Heart right ventricle (tissue), 16 donors: ENCODE measurements at regions not wholly inside any gene's neighbourhood (a gene's known extent, or its start where the extent isn't known, plus 50 kb on each side); places are given as distances from the start of the nearest gene placed in this dataset.

ENCODE experiments used
- ATAC-seq, 8 donors: fragments of 200-7000 bp; cut with Tn5 transposase; one replicate each; pipeline ENCODE4 v1.9.1; 2020; ENCODE audit warnings: mild to moderate bottlenecking in 8 of 8, moderate library complexity in 8 of 8, moderate number of reproducible peaks in 1 of 8
- DNase-seq, 2 donors: peaks; one replicate each; pipeline ENCODE4 v3.0.0-alpha.2; 2020
- H3K27ac ChIP-seq, 10 donors: fragments of 200-600 bp; sonication (generic) in 2 of 10; one replicate each; pipeline versions ENCODE4 v1.5.0 to v1.8.0; 2020 to 2022; ENCODE audit warnings: mild to moderate bottlenecking in 3 of 10
- H3K27me3 ChIP-seq, 7 donors: fragments of 200-600 bp; one replicate each; pipeline ENCODE4 v1.8.0; 2021 to 2022; ENCODE audit warnings: mild to moderate bottlenecking in 2 of 7
- H3K36me3 ChIP-seq, 9 donors: fragments of 200-600 bp; sonication (generic) in 1 of 9; one replicate each; pipeline versions ENCODE4 v1.5.0 to v1.8.0; 2020 to 2022; ENCODE audit warnings: mild to moderate bottlenecking in 2 of 9
- H3K4me1 ChIP-seq, 9 donors: fragments of 200-600 bp; sonication (generic) in 1 of 9; one replicate each; pipeline versions ENCODE4 v1.5.0 to v1.8.0; 2020 to 2022; ENCODE audit warnings: mild to moderate bottlenecking in 4 of 9
- H3K4me3 ChIP-seq, 10 donors: fragments of 200-600 bp; sonication (generic) in 2 of 10; one replicate each; pipeline versions ENCODE4 v1.5.0 to v1.8.0; 2020 to 2022; ENCODE audit warnings: mild to moderate bottlenecking in 7 of 10, moderate library complexity in 2 of 10
- H3K9me3 ChIP-seq, 11 donors: fragments of 200-600 bp in 10 of 11; sonication (generic) in 2 of 11; one replicate each; pipeline versions ENCODE4 v1.5.0 to v1.8.0; 2013 to 2022; ENCODE audit warnings: mild to moderate bottlenecking in 2 of 11, control low read depth in 1 of 11, moderate library complexity in 1 of 11
- CTCF ChIP-seq, 9 donors: fragments of 200-600 bp; sonication (generic) in 2 of 9; IDR thresholded peaks; one replicate each; pipeline versions ENCODE4 v1.5.0 to v1.8.0; 2021 to 2022; ENCODE audit warnings: antibody characterized with exemption in 9 of 9, mild to moderate bottlenecking in 5 of 9, moderate library complexity in 1 of 9
- WGBS, 2 donors: extraction: QIAGEN DNeasy Blood & Tissue Kit; methylation state at CpG; one replicate each; pipeline ENCODE4 v1.1.7; 2013; ENCODE audit warnings: inconsistent platforms in 1 of 2; 5-methylcytosine and 5-hydroxymethylcytosine counted together
- intact Hi-C, 10 donors: fragments of 100-400 bp; cut with DNase I; formaldehyde crosslinking; loops; one replicate each; pipeline versions ENCODE4 v1.11.1 to v1.14.2; 2022
- donor health status: Arrhythmogenic right ventricular cardiomyopathy.
- donor health status: ischemic (EF 13 %, LVEDD 7.1; RV severe dilation, severe dysfunction).
- donor health status: healthy with polysubstance abuse.
- donor health status: DM: no; HTN: yes; CAD: no.
- donor health status: DM: no; HTN: no; CAD: no.
- donor health status: ischemic (EF 25% LVEDD 6.9; RV normal size, moderate dysfunction).
- donor health status: ischemic (EF 25% LVEDD 5.7; RV mildly dilated, moderate dysfunction).
- donor health status: healthy.
- donor health status: DM: yes; HTN: yes; CAD: no.
- donor health status: Ischemic cardiomyopathy.
- donor health status: ischemic (EF 35%, LVEDD 5.7; RV mildly dilated, moderate dysfunction).
- donor health status: nonischemic (EF 11% LVEDD 7.7; RV severe dilation, severe dysfunction).
- donor health status: DM: yes; HTN: yes; CAD: no.
- donor health status: PGD.
- donor health status: ischemic (EF 29% LVEDD 5.4; RV normal size, mild dysfunction).
- donor health status: nonischemic (EF 23%, LVEDD 6.1; RV moderate dilation, normal function).

- DNase-seq = no peak
- ATAC-seq = no peak
- H3K9me3 ChIP-seq = no peaks in the 10 kb centered on the region
- no peak overlapping the region for H3K27ac ChIP-seq
- TF ChIP-seq CTCF (IDR thresholded peaks at IDR 0.05) = no peak
- WGBS, 2 donors = 86 to 88% methylated on average over 13 of the region's 13 CpGs
- H3K4me1 ChIP-seq = peaks cover 0 to 15% (median 0%) of the 10 kb centered on the region in 9 donors
- H3K4me3 ChIP-seq = no peak overlapping the region
- H3K27me3 ChIP-seq = no peaks in the 10 kb centered on the region
- intact Hi-C loops = no loop called here
- no peaks in the 10 kb centered on the region for H3K36me3 ChIP-seq
These were observed 61.6 kb upstream of the EDN1 start for GRCh38 chr6:12228447-12229146.

GRCh38 chr6:12229332-12229731 lies 60.8 kb upstream of the EDN1 start:
- no peak for TF ChIP-seq CTCF (IDR thresholded peaks at IDR 0.05)
- no peak for ATAC-seq
- intact Hi-C loops = no loop called here
- WGBS, 2 donors = 80 to 83% methylated on average over 1 of the region's 1 CpG
- H3K4me1 ChIP-seq = peaks cover 0 to 23% (median 0%) of the 10 kb centered on the region in 9 donors
- H3K9me3 ChIP-seq = no peaks in the 10 kb centered on the region
- DNase-seq = no peak
- H3K4me3 ChIP-seq = no peak overlapping the region
- H3K36me3 ChIP-seq = no peaks in the 10 kb centered on the region
- H3K27me3 ChIP-seq = no peaks in the 10 kb centered on the region
- no peak overlapping the region for H3K27ac ChIP-seq

- ATAC-seq (no peak), DNase-seq (no peak)
- Histone ChIP-seq H3K9me3 (no peaks in the 10 kb centered on the region), H3K27ac (no peak overlapping the region), H3K4me1 (peaks cover 0 to 32% (median 0%) of the 10 kb centered on the region in 9 donors), H3K27me3 (no peaks in the 10 kb centered on the region), H3K4me3 (no peak overlapping the region), H3K36me3 (no peaks in the 10 kb centered on the region)
- TF ChIP-seq CTCF (IDR thresholded peaks at IDR 0.05) = no peak
- WGBS, 2 donors = 90 to 91% methylated on average over 6 of the region's 6 CpGs
- intact Hi-C loops = loop anchor here (5.0 to 10.0 kb wide), 7 partner anchors 377 to 646 kb away; no protein-coding TSS in a partner anchor
These were observed 59.6 kb upstream of the EDN1 start for GRCh38 chr6:12230523-12230922.

GRCh38 chr6:12232339-12232738 lies 57.8 kb upstream of the EDN1 start:
- H3K36me3 ChIP-seq = no peaks in the 10 kb centered on the region
- ATAC-seq = no peak
- no peaks in the 10 kb centered on the region for H3K27me3 ChIP-seq
- no peak overlapping the region for H3K4me3 ChIP-seq
- intact Hi-C loops = loop anchor here (5.0 to 10.0 kb wide), 7 partner anchors 375 to 648 kb away; no protein-coding TSS in a partner anchor
- 66 to 70% methylated on average over 3 of the region's 3 CpGs for WGBS, 2 donors
- H3K4me1 ChIP-seq = peaks cover 0 to 32% (median 0%) of the 10 kb centered on the region in 9 donors
- no peak for TF ChIP-seq CTCF (IDR thresholded peaks at IDR 0.05)
- H3K27ac ChIP-seq = no peak overlapping the region
- no peak for DNase-seq
- no peaks in the 10 kb centered on the region for H3K9me3 ChIP-seq
